Transverse colon (tissue), 4 donors: ENCODE measurements at regions not wholly inside any gene's neighbourhood (a gene's known extent, or its start where the extent isn't known, plus 50 kb on each side); places are given as distances from the start of the nearest gene placed in this dataset.

Experiments used
- CTCF ChIP-seq, 5 experiments: fragments of 200-600 bp in 3 of 5; fragments of 450-650 bp in 2 of 5; sonication (generic) in 3 of 5; IDR thresholded peaks; 1 replicate in 2 of 5; 2 replicates in 3 of 5; pipeline ENCODE4 v1.5.1; 2016 to 2017; ENCODE audit warnings: antibody characterized with exemption in 5 of 5, inconsistent platforms in 3 of 5, mild to moderate bottlenecking in 2 of 5, moderate library complexity in 1 of 5
- EP300 ChIP-seq: sonication (generic); formaldehyde crosslinking; IDR thresholded peaks from one replicate; pipeline ENCODE4 v1.6.1; 2017; ENCODE audit warnings: antibody characterized with exemption, low read depth
- POLR2A ChIP-seq: fragments of 450-650 bp; IDR thresholded peaks from one replicate; pipeline ENCODE4 v1.6.1; 2016; ENCODE audit warnings: antibody characterized with exemption, mild to moderate bottlenecking, moderate library complexity
- POLR2AphosphoS5 ChIP-seq, 3 donors: sonication (generic); formaldehyde crosslinking; IDR thresholded peaks; one replicate each; pipeline ENCODE4 v1.6.1; 2016; ENCODE audit warnings: antibody characterized with exemption in 3 of 3

- TF ChIP-seq POLR2AphosphoS5 (IDR thresholded peaks at IDR 0.05) (no peak), POLR2A (no peak), CTCF (IDR thresholded peaks at IDR 0.05) (no peak), EP300 (no peak)
Observed at GRCh38 chrX:149398027-149398426, 107.1 kb downstream of the IDS start.
